Adrenal gland (tissue), 5 donors: ENCODE measurements at regions not wholly inside any gene's neighbourhood (a gene's known extent, or its start where the extent isn't known, plus 50 kb on each side); places are given as distances from the start of the nearest gene placed in this dataset.

Experiments used
- CTCF ChIP-seq, 6 experiments: fragments of 450-650 bp in 4 of 6; fragments of 200-600 bp in 2 of 6; sonication (generic) in 1 of 6; IDR thresholded peaks; 1 replicate in 5 of 6; 2 replicates in 1 of 6; pipeline versions ENCODE4 v1.5.1 to v1.8.0; 2016 to 2021; ENCODE audit warnings: antibody characterized with exemption in 6 of 6, mild to moderate bottlenecking in 2 of 6, moderate library complexity in 1 of 6
- POLR2A ChIP-seq, 2 donors: fragments of 450-650 bp; IDR thresholded peaks; one replicate each; pipeline ENCODE4 v1.6.1; 2017; ENCODE audit warnings: antibody characterized with exemption in 2 of 2, mild to moderate bottlenecking in 2 of 2, moderate library complexity in 1 of 2
- donor health status: DM: no; HTN: no; CAD: no.

- TF ChIP-seq CTCF (IDR thresholded peaks at IDR 0.05) (no peak), POLR2A (IDR thresholded peaks at IDR 0.05) (no peak)
Observed at GRCh38 chr9:22512495-22512894, 65.9 kb downstream of the DMRTA1 start.
